Stomach (tissue), 4 donors: ENCODE measurements at regions not wholly inside any gene's neighbourhood (a gene's known extent, or its start where the extent isn't known, plus 50 kb on each side); places are given as distances from the start of the nearest gene placed in this dataset.

Experiments
- EP300 ChIP-seq: sonication (generic); formaldehyde crosslinking; IDR thresholded peaks from one replicate; pipeline ENCODE4 v1.6.1; 2017; ENCODE audit warnings: antibody characterized with exemption
- POLR2A ChIP-seq, 4 donors: fragments of 450-650 bp; IDR thresholded peaks; one replicate each; pipeline ENCODE4 v1.6.1; 2016; ENCODE audit warnings: antibody characterized with exemption in 4 of 4, control low read depth in 2 of 4, mild to moderate bottlenecking in 1 of 4, moderate library complexity in 1 of 4
- POLR2AphosphoS5 ChIP-seq, 3 donors: sonication (generic); formaldehyde crosslinking; IDR thresholded peaks; one replicate each; pipeline ENCODE4 v1.6.1; 2016; ENCODE audit warnings: antibody characterized with exemption in 3 of 3
- TF ChIP-seq, protein P1 (sequence below), 7 experiments: fragments of 450-650 bp in 4 of 7; fragments of 200-600 bp in 3 of 7; sonication (generic) in 3 of 7; IDR thresholded peaks; one replicate each; pipeline ENCODE4 v1.5.1; 2016 to 2019; ENCODE audit warnings: antibody characterized with exemption in 7 of 7, control low read depth in 2 of 7, mild to moderate bottlenecking in 1 of 7

DNA sequence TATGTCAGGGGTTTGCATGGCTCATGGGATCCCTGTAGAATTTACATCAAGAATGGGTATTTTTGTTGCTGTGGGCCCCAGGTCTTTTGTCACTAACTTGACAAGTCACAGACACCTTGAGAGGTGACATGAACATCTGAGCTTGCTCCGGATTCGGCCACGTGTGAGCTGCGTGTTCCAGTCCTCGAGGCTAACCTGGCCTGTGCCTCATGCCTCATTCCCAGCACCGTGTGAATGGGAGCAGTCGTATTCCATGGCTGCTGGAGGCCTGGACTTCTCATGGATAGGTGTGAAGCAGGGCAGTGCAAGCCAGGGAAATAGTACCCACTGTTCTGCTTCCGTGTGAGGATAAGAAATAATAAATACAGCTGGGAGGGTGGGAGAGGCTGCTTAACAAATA, 423.5 kb downstream of the OCA2 start:
- TF ChIP-seq, protein P1, sequence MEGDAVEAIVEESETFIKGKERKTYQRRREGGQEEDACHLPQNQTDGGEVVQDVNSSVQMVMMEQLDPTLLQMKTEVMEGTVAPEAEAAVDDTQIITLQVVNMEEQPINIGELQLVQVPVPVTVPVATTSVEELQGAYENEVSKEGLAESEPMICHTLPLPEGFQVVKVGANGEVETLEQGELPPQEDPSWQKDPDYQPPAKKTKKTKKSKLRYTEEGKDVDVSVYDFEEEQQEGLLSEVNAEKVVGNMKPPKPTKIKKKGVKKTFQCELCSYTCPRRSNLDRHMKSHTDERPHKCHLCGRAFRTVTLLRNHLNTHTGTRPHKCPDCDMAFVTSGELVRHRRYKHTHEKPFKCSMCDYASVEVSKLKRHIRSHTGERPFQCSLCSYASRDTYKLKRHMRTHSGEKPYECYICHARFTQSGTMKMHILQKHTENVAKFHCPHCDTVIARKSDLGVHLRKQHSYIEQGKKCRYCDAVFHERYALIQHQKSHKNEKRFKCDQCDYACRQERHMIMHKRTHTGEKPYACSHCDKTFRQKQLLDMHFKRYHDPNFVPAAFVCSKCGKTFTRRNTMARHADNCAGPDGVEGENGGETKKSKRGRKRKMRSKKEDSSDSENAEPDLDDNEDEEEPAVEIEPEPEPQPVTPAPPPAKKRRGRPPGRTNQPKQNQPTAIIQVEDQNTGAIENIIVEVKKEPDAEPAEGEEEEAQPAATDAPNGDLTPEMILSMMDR (IDR thresholded peaks at IDR 0.05): no peak
- TF ChIP-seq POLR2A (IDR thresholded peaks at IDR 0.05): no peak
- TF ChIP-seq POLR2AphosphoS5 (IDR thresholded peaks at IDR 0.05): no peak
- TF ChIP-seq EP300: no peak
